Activated CD8-positive, alpha-beta memory T cell treated with anti-CD3 and anti-CD28 coated beads, Interleukin-2, amount 50 U/mL, for 24 hours (primary cell): ENCODE measurements at regions not wholly inside any gene's neighbourhood (a gene's known extent, or its start where the extent isn't known, plus 50 kb on each side); places are given as distances from the start of the nearest gene placed in this dataset.

Source experiments
- DNase-seq: peaks from one replicate; pipeline ENCODE4 v3.0.0-alpha.2; 2020; ENCODE audit errors: extremely low read depth

- no peak for DNase-seq
These were observed 501.4 kb downstream of the EPM2A start for GRCh38 chr6:145233955-145234354.

- DNase-seq, result no peak
These were observed 500.1 kb downstream of the EPM2A start for GRCh38 chr6:145235207-145235606.

GRCh38 chr6:145238787-145239186 is 496.5 kb downstream of the EPM2A start:
- no peak for DNase-seq

- no peak for DNase-seq
These were observed 494.3 kb downstream of the EPM2A start for GRCh38 chr6:145241039-145241438.

GRCh38 chr6:145241721-145242120 is 493.6 kb downstream of the EPM2A start:
- no peak for DNase-seq

- no peak for DNase-seq
These were observed 490.8 kb downstream of the EPM2A start for GRCh38 chr6:145244349-145245100.

- no peak for DNase-seq
These were observed 490.2 kb downstream of the EPM2A start for GRCh38 chr6:145245119-145245518.

- no peak for DNase-seq
These were observed 487.5 kb downstream of the EPM2A start for GRCh38 chr6:145247692-145248419.

GRCh38 chr6:145250436-145250835 is 484.9 kb downstream of the EPM2A start:
- no peak for DNase-seq

- no peak for DNase-seq
These were observed 482.6 kb downstream of the EPM2A start for GRCh38 chr6:145252737-145253136.

GRCh38 chr6:145254649-145255401 is 480.5 kb downstream of the EPM2A start:
- no peak for DNase-seq

- no peak for DNase-seq
These were observed 477.6 kb downstream of the EPM2A start for GRCh38 chr6:145257704-145258103.

GRCh38 chr6:145258122-145258521 is 477.2 kb downstream of the EPM2A start:
- no peak for DNase-seq

- no peak for DNase-seq
These were observed 474.7 kb downstream of the EPM2A start for GRCh38 chr6:145260484-145261175.

GRCh38 chr6:145261758-145262157 is 473.6 kb downstream of the EPM2A start:
- DNase-seq, result no peak

- DNase-seq, result no peak
These were observed 472.5 kb downstream of the EPM2A start for GRCh38 chr6:145262771-145263170.

- DNase-seq, result no peak
These were observed 471.5 kb downstream of the EPM2A start for GRCh38 chr6:145263778-145264211.

GRCh38 chr6:145266432-145267075 is 468.8 kb downstream of the EPM2A start:
- no peak for DNase-seq

- DNase-seq, result no peak
These were observed 468.0 kb downstream of the EPM2A start for GRCh38 chr6:145267076-145267867.

- DNase-seq, result no peak
These were observed 464.9 kb downstream of the EPM2A start for GRCh38 chr6:145270464-145270863.

- no peak for DNase-seq
These were observed 464.3 kb downstream of the EPM2A start for GRCh38 chr6:145271040-145271439.
